AG09309 (cell line): ENCODE measurements at regions not wholly inside any gene's neighbourhood (a gene's known extent, or its start where the extent isn't known, plus 50 kb on each side); places are given as distances from the start of the nearest gene placed in this dataset.

Source experiments
- DNase-seq: peaks from one replicate; pipeline ENCODE4 v3.0.0-alpha.2; 2010; ENCODE audit warnings: low read depth
- H3K4me3 ChIP-seq: 2 replicates; pipeline ENCODE4 v1.5.1; 2011; ENCODE audit warnings: mild to moderate bottlenecking, low read depth, low read length, moderate library complexity; ENCODE audit not compliant: control insufficient read depth
- CTCF ChIP-seq: IDR thresholded peaks from 2 replicates; pipeline ENCODE4 v1.5.1; 2011; ENCODE audit warnings: mild to moderate bottlenecking, low read depth, low read length, inconsistent platforms; ENCODE audit not compliant: insufficient read depth, control insufficient read depth; ENCODE audit errors: missing control alignments

DNA sequence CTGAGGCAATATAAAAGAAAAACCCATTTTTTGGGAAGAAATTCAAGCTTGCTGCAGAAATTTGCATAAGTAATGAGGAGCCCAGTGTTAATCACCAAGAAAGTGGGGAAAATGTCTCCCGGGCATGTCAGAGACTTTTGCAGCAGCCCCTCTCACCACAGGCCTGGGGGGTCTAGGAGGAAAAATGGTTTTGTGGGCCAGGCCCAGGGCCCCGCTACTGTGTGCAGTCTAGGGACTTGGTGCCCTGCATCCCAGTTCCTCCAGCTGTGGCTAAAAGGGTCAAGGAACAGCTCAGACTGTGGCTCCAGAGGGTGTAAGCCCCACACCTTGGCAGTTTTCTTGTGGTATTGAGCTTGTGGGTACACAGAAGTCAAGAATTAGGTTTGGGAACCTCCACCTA, 209.7 kb downstream of the HDGFL1 start:
- no peak for DNase-seq
- H3K4me3 ChIP-seq: no peak overlapping the region
- no peak for TF ChIP-seq CTCF

DNA sequence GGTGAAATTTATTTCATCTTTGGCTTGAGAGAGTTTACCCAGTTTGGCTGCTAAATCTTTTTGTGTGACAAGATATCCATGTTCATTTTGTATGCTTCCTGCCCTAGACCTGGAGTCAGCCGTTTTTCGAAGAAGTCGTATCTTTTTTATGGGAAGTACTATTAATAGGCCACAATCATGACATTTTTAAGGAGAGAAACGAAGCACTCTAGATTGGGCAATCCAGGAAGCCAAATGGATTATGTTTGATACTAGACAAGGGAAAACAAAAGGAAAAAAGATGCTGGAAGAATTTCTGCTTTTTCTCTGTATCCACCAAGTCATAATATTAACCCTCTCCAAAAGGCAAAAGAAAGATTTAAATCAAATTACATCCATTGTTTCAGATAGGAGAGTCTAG, 214.6 kb downstream of the HDGFL1 start:
- TF ChIP-seq CTCF: no peak
- DNase-seq: no peak
- no peak overlapping the region for H3K4me3 ChIP-seq

DNA sequence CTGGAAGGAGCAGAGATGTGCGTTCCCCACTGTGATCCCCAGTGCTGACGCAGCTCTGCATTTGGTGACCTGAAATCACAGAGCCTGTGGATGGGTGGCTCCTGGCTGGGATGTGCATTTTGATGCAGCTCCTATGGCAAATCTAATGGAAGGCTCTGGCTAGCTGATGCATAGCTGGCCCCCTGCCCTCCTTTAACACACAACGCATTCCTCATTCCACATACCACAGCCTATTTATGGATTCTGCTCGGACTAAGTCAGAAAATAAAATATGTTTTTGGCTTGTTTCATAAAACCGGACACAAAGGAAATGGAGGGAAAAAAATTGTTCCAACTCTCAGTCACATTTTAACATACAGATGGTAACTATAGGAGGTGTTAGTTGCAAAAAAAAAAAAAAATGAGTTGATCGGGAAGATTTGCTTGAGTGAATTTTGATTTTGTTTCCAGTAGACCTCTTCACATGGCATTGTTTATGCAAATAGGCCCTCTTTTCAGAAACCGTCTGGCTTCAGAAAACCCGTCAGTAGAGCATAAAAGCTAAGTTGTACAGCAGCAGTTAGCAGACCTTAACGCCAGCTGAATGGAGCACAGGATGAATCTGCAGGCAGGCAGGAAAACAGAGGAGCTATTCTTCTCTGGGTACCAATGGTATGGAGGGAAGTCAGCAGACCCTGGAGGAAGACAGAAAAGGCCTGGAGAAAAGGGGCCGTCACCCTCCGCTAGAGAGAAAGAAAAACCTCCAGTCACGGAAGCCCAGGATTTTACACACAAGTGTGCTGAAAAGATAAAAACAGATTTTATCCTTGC, 215.4 kb downstream of the HDGFL1 start:
- no peak for TF ChIP-seq CTCF
- DNase-seq: no peak

DNA sequence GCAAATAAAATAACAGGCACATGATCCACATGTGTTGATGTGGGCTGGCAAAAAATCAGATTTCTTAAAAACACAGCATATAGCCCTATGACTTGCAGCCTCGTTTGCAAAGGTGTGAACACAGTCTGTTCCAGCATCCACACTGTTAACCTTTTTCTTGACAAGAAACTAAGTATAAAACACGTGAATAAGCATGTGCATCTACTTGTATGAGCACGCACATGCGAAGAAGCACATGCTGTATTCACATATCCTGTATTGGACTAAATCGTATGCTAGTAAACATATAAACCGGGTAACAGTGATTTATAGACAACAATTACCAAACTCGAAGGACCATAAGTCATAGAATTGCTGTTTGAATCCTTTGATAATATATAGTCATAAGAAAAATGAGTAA, 218.7 kb downstream of the HDGFL1 start:
- no peak overlapping the region for H3K4me3 ChIP-seq
- no peak for DNase-seq
- TF ChIP-seq CTCF: no peak

More for the DNA sequence above, 215.4 kb downstream of the HDGFL1 start:
- no peak overlapping the region for H3K4me3 ChIP-seq

DNA sequence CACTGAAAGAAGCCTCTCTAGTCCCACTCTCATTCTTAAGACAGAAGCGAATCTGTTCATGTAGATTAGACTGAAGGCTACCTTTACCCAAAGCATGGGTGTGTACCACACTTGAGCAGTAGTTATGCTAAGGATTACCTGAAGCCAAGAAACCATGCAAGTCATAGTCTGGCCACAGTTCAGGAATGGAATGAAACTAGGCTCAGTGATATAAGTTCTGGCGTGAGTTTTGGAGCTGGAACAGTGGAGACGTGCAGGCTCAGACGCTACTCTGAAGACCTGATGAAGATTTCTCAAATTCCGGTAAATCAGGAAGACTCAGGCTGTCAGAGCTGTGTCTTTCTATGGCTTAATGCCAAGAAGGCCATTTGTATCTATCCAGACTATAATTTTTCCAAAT, 219.9 kb downstream of the HDGFL1 start:
- DNase-seq: no peak
- TF ChIP-seq CTCF: no peak
- H3K4me3 ChIP-seq: no peak overlapping the region

GRCh38 chr6:22794844-22795243, 225.5 kb downstream of the HDGFL1 start:
- no peak for DNase-seq
- H3K4me3 ChIP-seq: no peak overlapping the region
- TF ChIP-seq CTCF: no peak
